WTC11 (cell line): ENCODE measurements at regions not wholly inside any gene's neighbourhood (a gene's known extent, or its start where the extent isn't known, plus 50 kb on each side); places are given as distances from the start of the nearest gene placed in this dataset.

Experiments
- ATAC-seq: fragments of 200-7000 bp; cut with Tn5 transposase; 2 replicates; pipeline ENCODE4 v1.10.0; 2021; ENCODE audit warnings: mild to moderate bottlenecking, moderate library complexity
- CTCF ChIA-PET: fragments of 300-600 bp; sonication (Branson Sonifier 250); formaldehyde crosslinking; loops from one replicate; lab custom pipeline; 2021; ENCODE audit warnings: antibody characterized with exemption; lab: Charles Lee
- POLR2A ChIA-PET: fragments of 350-600 bp; sonication (Branson Sonifier 250); formaldehyde crosslinking; loops from one replicate; lab custom pipeline; 2021; ENCODE audit warnings: antibody characterized with exemption; lab: Charles Lee
- DNase-seq: peaks from one replicate; pipeline ENCODE4 v3.0.0; 2021; ENCODE audit warnings: low spot score
- H3K27ac Mint-ChIP-seq: 2 replicates; pipeline ENCODE4 v1.8.0; 2021; ENCODE audit warnings: mixed read lengths
- H3K27me3 Mint-ChIP-seq: 2 replicates; pipeline ENCODE4 v1.8.0; 2021; ENCODE audit warnings: low read depth, mild to moderate bottlenecking, moderate library complexity, mixed read lengths
- H3K36me3 Mint-ChIP-seq: 2 replicates; pipeline ENCODE4 v1.8.0; 2021; ENCODE audit warnings: mixed read lengths
- H3K4me1 Mint-ChIP-seq: 2 replicates; pipeline ENCODE4 v1.8.0; 2022; ENCODE audit warnings: mixed read lengths
- H3K4me3 Mint-ChIP-seq: 2 replicates; pipeline ENCODE4 v1.8.0; 2021; ENCODE audit warnings: mild to moderate bottlenecking, moderate library complexity, mixed read lengths
- H3K9me3 Mint-ChIP-seq: 2 replicates; pipeline ENCODE4 v1.8.0; 2021; ENCODE audit warnings: mixed read lengths
- ATF1 ChIP-seq: sonication (generic); formaldehyde crosslinking; IDR thresholded peaks from 2 replicates; pipeline ENCODE4 v1.8.1; 2023; ENCODE audit warnings: mild to moderate bottlenecking, moderate library complexity, missing genetic modification reagents
- CBFB ChIP-seq: sonication (generic); formaldehyde crosslinking; IDR thresholded peaks from 2 replicates; pipeline ENCODE4 v1.8.1; 2022; ENCODE audit warnings: mild to moderate bottlenecking, low read depth, missing genetic modification reagents
- CDX4 ChIP-seq: fragments of 250-450 bp; sonication (Bioruptor Pico); IDR thresholded peaks from 2 replicates; pipeline ENCODE4 v1.9.0; 2021; ENCODE audit warnings: moderate library complexity, mild to moderate bottlenecking, inconsistent platforms, borderline replicate concordance
- E2F1 ChIP-seq: sonication (generic); formaldehyde crosslinking; IDR thresholded peaks from 2 replicates; pipeline ENCODE4 v1.8.0; 2022; ENCODE audit warnings: mild to moderate bottlenecking, missing genetic modification reagents
- FOXP1 ChIP-seq: sonication (generic); formaldehyde crosslinking; IDR thresholded peaks from 2 replicates; pipeline ENCODE4 v1.8.0; 2022; ENCODE audit warnings: missing genetic modification reagents, mild to moderate bottlenecking, moderate library complexity, borderline replicate concordance
- FOXP4 ChIP-seq: sonication (generic); formaldehyde crosslinking; IDR thresholded peaks from 2 replicates; pipeline ENCODE4 v1.8.0; 2022; ENCODE audit warnings: mild to moderate bottlenecking, missing genetic modification reagents
- GRHL2 ChIP-seq: fragments of 250-450 bp; sonication (Bioruptor Pico); IDR thresholded peaks from 2 replicates; pipeline ENCODE4 v1.8.0; 2022; ENCODE audit warnings: mild to moderate bottlenecking, moderate library complexity; ENCODE audit not compliant: insufficient replicate concordance, severe bottlenecking
- HMGXB4 ChIP-seq: sonication (generic); formaldehyde crosslinking; IDR thresholded peaks from 2 replicates; pipeline ENCODE4 v1.8.1; 2023; ENCODE audit warnings: mild to moderate bottlenecking, moderate library complexity, missing genetic modification reagents
- IRF2 ChIP-seq: sonication (generic); formaldehyde crosslinking; IDR thresholded peaks from 2 replicates; pipeline ENCODE4 v1.8.0; 2022; ENCODE audit warnings: low read depth, missing genetic modification reagents, borderline replicate concordance
- KAT7 ChIP-seq: sonication (generic); formaldehyde crosslinking; IDR thresholded peaks from 2 replicates; pipeline ENCODE4 v1.8.1; 2023; ENCODE audit warnings: missing genetic modification reagents, mild to moderate bottlenecking, borderline replicate concordance
- OVOL2 ChIP-seq: fragments of 250-450 bp; sonication (Bioruptor Pico); IDR thresholded peaks from 2 replicates; pipeline ENCODE4 v1.9.0; 2021; ENCODE audit warnings: mild to moderate bottlenecking, borderline replicate concordance
- SP1 ChIP-seq: sonication (generic); formaldehyde crosslinking; conservative IDR thresholded peaks from 2 replicates; pipeline ENCODE4 v1.8.1; 2022; ENCODE audit warnings: missing genetic modification reagents
- STAT6 ChIP-seq: sonication (generic); formaldehyde crosslinking; conservative IDR thresholded peaks from 2 replicates; pipeline ENCODE4 v1.8.1; 2023; ENCODE audit warnings: mild to moderate bottlenecking, low read depth, missing genetic modification reagents, moderate library complexity
- TEAD4 ChIP-seq: sonication (generic); formaldehyde crosslinking; IDR thresholded peaks from 2 replicates; pipeline ENCODE4 v1.8.0; 2022; ENCODE audit warnings: mild to moderate bottlenecking, missing genetic modification reagents
- ZBTB21 ChIP-seq: sonication (generic); formaldehyde crosslinking; IDR thresholded peaks from 2 replicates; pipeline ENCODE4 v1.8.1; 2023; ENCODE audit warnings: mild to moderate bottlenecking, missing genetic modification reagents, borderline replicate concordance
- ZNF138 ChIP-seq: sonication (generic); formaldehyde crosslinking; conservative IDR thresholded peaks from 2 replicates; pipeline ENCODE4 v1.8.1; 2022; ENCODE audit warnings: mild to moderate bottlenecking, moderate library complexity, missing genetic modification reagents
- ZNF416 ChIP-seq: fragments of 250-450 bp; sonication (Bioruptor Pico); IDR thresholded peaks from 2 replicates; pipeline ENCODE4 v1.9.0; 2021; ENCODE audit warnings: mild to moderate bottlenecking, inconsistent platforms
- ZNF425 ChIP-seq: fragments of 250-450 bp; sonication (Bioruptor Pico); conservative IDR thresholded peaks from 2 replicates; pipeline ENCODE4 v1.9.0; 2021; ENCODE audit warnings: mild to moderate bottlenecking

- no peak for TF ChIP-seq E2F1
These were observed 222.0 kb upstream of the CHAC2 start (continued) for GRCh38 chr2:53545604-53546003.

GRCh38 chr2:53544871-53545558 is 222.6 kb upstream of the CHAC2 start:
- Mint-ChIP-seq H3K27ac (no peak overlapping the region), H3K4me3 (no peak overlapping the region), H3K36me3 (peaks cover 22% of the 10 kb centered on the region), H3K27me3 (no peaks in the 10 kb centered on the region; the same call in 1 of the 2 replicates), H3K4me1 (no peaks in the 10 kb centered on the region), H3K9me3 (peaks cover 23% of the 10 kb centered on the region)
- no peak for DNase-seq
- ATAC-seq = no peak
- TF ChIP-seq CBFB (CRISPR knock-in tag) = no peak
- TF ChIP-seq KAT7 (CRISPR knock-in tag) = no peak
- TF ChIP-seq FOXP4 = no peak
- TF ChIP-seq ZNF416 (CRISPR knock-in tag) = no peak
- TF ChIP-seq, all 79 proteins: peak for 0
- CTCF ChIA-PET = interaction anchor here (0.5 kb wide), 1 partner anchor 467 kb away, joined by 3 read pairs; no protein-coding TSS in a partner anchor
- POLR2A ChIA-PET = no interaction called here

GRCh38 chr2:53543083-53543482 is 224.5 kb upstream of the CHAC2 start:
- no peaks in the 10 kb centered on the region; the same call in 1 of the 2 replicates for H3K27me3 Mint-ChIP-seq
- H3K4me1 Mint-ChIP-seq = peaks cover 13% of the 10 kb centered on the region
- peaks cover 31% of the 10 kb centered on the region for H3K36me3 Mint-ChIP-seq
- CTCF ChIA-PET = no interaction called here
- ATAC-seq (no peak), DNase-seq (no peak)
- POLR2A ChIA-PET = no interaction called here
- peaks cover 34% of the 10 kb centered on the region for H3K9me3 Mint-ChIP-seq
- no peak for TF ChIP-seq ATF1 (CRISPR knock-in tag)
- TF ChIP-seq FOXP1 = no peak
- no peak for TF ChIP-seq CDX4 (CRISPR knock-in tag)
- no peak for TF ChIP-seq STAT6
- no peak for TF ChIP-seq SP1
- no peak for TF ChIP-seq TEAD4
- no peak for TF ChIP-seq ZNF425
- TF ChIP-seq IRF2 (CRISPR knock-in tag) = no peak
- TF ChIP-seq HMGXB4 (CRISPR knock-in tag) = no peak
- no peak for TF ChIP-seq KAT7 (CRISPR knock-in tag)
- TF ChIP-seq ZNF138 (CRISPR knock-in tag) = no peak
- TF ChIP-seq GRHL2 (CRISPR knock-in tag) = no peak
- no peak for TF ChIP-seq ZBTB21 (CRISPR knock-in tag)
- no peak for TF ChIP-seq OVOL2 (CRISPR knock-in tag)
- H3K27ac Mint-ChIP-seq = no peak overlapping the region
- H3K4me3 Mint-ChIP-seq = no peak overlapping the region
